Breast epithelium (tissue), 3 donors: ENCODE measurements at regions not wholly inside any gene's neighbourhood (a gene's known extent, or its start where the extent isn't known, plus 50 kb on each side); places are given as distances from the start of the nearest gene placed in this dataset.

Source experiments
- CTCF ChIP-seq, 3 donors: fragments of 450-650 bp; IDR thresholded peaks; one replicate each; pipeline ENCODE4 v1.5.1; 2016 to 2017; ENCODE audit warnings: antibody characterized with exemption in 3 of 3, mild to moderate bottlenecking in 3 of 3, moderate library complexity in 3 of 3
- POLR2A ChIP-seq: fragments of 450-650 bp; IDR thresholded peaks from one replicate; pipeline ENCODE4 v1.6.1; 2016; ENCODE audit warnings: antibody characterized with exemption, mild to moderate bottlenecking, moderate library complexity
- POLR2AphosphoS5 ChIP-seq, 3 donors: sonication (generic); formaldehyde crosslinking; IDR thresholded peaks; one replicate each; pipeline ENCODE4 v1.6.1; 2017; ENCODE audit warnings: antibody characterized with exemption in 3 of 3

GRCh38 chr1:221801773-221802516 lies 60.1 kb upstream of the DUSP10 start:
- TF ChIP-seq POLR2A (no peak), CTCF (IDR thresholded peaks at IDR 0.05) (no peak), POLR2AphosphoS5 (IDR thresholded peaks at IDR 0.05) (no peak)
